DND-41 (cell line): ENCODE measurements at regions not wholly inside any gene's neighbourhood (a gene's known extent, or its start where the extent isn't known, plus 50 kb on each side); places are given as distances from the start of the nearest gene placed in this dataset.

ENCODE experiments used
- ATAC-seq: fragments of 200-7000 bp; cut with Tn5 transposase; 3 replicates; pipeline ENCODE4 v1.9.1; 2021; ENCODE audit warnings: low read depth; ENCODE audit not compliant: insufficient read depth
- DNase-seq: peaks from one replicate; pipeline ENCODE4 v3.0.0-alpha.2; 2020
- H2AFZ ChIP-seq: 2 replicates; pipeline ENCODE4 v1.6.0; 2012; ENCODE audit warnings: low read depth, low read length
- H3K27ac ChIP-seq: 2 replicates; pipeline ENCODE4 v1.5.1; 2012; ENCODE audit warnings: low read length, inconsistent platforms
- H3K27me3 ChIP-seq: fragments of 200-600 bp; sonication (generic); 2 replicates; pipeline ENCODE4 v1.6.0; 2012; ENCODE audit warnings: low read length, mild to moderate bottlenecking, inconsistent platforms; ENCODE audit not compliant: insufficient read depth, poor library complexity
- H3K36me3 ChIP-seq: 2 replicates; pipeline ENCODE4 v1.5.1; 2012; ENCODE audit warnings: low read length, inconsistent platforms; ENCODE audit not compliant: insufficient read depth
- H3K4me1 ChIP-seq: 2 replicates; pipeline ENCODE4 v1.5.1; 2012; ENCODE audit warnings: mild to moderate bottlenecking, low read length; ENCODE audit not compliant: insufficient read depth
- H3K4me2 ChIP-seq: 2 replicates; pipeline ENCODE4 v1.6.0; 2012; ENCODE audit warnings: mild to moderate bottlenecking, moderate library complexity, low read length, inconsistent platforms; ENCODE audit not compliant: insufficient read depth
- H3K4me3 ChIP-seq, 2 experiments: fragments of 200-600 bp in 1 of 2; shearing (Covaris generic) in 1 of 2; 2 replicates each; pipeline ENCODE4 v1.5.1; 2012 to 2016; ENCODE audit warnings: inconsistent platforms in 2 of 2, low read length in 2 of 2, mild to moderate bottlenecking in 2 of 2, low read depth in 1 of 2, moderate library complexity in 1 of 2
- H3K79me2 ChIP-seq: 2 replicates; pipeline ENCODE4 v1.6.0; 2012; ENCODE audit warnings: low read length, inconsistent platforms; ENCODE audit not compliant: insufficient read depth
- H3K9ac ChIP-seq: 2 replicates; pipeline ENCODE4 v1.6.0; 2012; ENCODE audit warnings: low read depth, mild to moderate bottlenecking, inconsistent platforms, low read length, moderate library complexity
- H3K9me3 ChIP-seq: 2 replicates; pipeline ENCODE4 v1.5.1; 2012; ENCODE audit warnings: low read length, moderate library complexity, mild to moderate bottlenecking, inconsistent platforms; ENCODE audit not compliant: insufficient read depth, severe bottlenecking
- H4K20me1 ChIP-seq: 2 replicates; pipeline ENCODE4 v1.6.0; 2012; ENCODE audit warnings: low read length; ENCODE audit not compliant: insufficient read depth
- EZH2 ChIP-seq: IDR thresholded peaks from 3 replicates; pipeline ENCODE4 v1.6.1; 2012; ENCODE audit warnings: borderline replicate concordance, low read depth, mild to moderate bottlenecking, moderate library complexity, low read length, inconsistent platforms; ENCODE audit not compliant: severe bottlenecking
- TF ChIP-seq, protein P1 (sequence below): IDR thresholded peaks from 2 replicates; pipeline ENCODE4 v1.5.1; 2012; ENCODE audit warnings: borderline replicate concordance, low read length, moderate library complexity, mild to moderate bottlenecking; ENCODE audit not compliant: poor library complexity, severe bottlenecking; ENCODE audit errors: extremely low read depth

DNA sequence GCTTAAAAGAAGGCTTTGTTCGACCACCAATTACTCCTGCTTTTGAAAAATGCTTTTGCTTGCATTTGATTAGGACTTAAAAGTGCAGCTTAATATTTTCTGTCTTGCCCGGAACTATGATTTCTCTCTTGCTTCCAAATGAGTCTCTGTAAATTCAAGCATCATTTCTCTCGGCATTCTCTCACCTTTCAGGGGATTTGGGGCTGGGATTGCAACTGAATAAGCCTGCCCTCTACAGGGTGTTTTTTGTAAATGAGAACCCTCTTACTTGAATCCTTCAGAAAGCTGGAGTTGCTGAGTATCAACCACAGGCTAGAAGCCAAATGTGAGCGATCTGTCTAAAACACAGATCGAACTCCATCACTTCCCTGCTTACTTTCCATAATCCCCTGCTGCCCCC is 234.6 kb downstream of the TMEM114 start:
- no peak for DNase-seq
- Histone ChIP-seq H3K36me3 (no peaks in the 10 kb centered on the region), H3K4me1 (no peaks in the 10 kb centered on the region), H3K9me3 (no peaks in the 10 kb centered on the region), H3K79me2 (no peaks in the 10 kb centered on the region), H4K20me1 (no peaks in the 10 kb centered on the region), H3K27me3 (no peaks in the 10 kb centered on the region), H3K4me3 (no peak overlapping the region), H3K27ac (no peak overlapping the region), H3K4me2 (no peak overlapping the region), H3K9ac (no peak overlapping the region), H2AFZ (no peak overlapping the region)
- TF ChIP-seq, protein P1, sequence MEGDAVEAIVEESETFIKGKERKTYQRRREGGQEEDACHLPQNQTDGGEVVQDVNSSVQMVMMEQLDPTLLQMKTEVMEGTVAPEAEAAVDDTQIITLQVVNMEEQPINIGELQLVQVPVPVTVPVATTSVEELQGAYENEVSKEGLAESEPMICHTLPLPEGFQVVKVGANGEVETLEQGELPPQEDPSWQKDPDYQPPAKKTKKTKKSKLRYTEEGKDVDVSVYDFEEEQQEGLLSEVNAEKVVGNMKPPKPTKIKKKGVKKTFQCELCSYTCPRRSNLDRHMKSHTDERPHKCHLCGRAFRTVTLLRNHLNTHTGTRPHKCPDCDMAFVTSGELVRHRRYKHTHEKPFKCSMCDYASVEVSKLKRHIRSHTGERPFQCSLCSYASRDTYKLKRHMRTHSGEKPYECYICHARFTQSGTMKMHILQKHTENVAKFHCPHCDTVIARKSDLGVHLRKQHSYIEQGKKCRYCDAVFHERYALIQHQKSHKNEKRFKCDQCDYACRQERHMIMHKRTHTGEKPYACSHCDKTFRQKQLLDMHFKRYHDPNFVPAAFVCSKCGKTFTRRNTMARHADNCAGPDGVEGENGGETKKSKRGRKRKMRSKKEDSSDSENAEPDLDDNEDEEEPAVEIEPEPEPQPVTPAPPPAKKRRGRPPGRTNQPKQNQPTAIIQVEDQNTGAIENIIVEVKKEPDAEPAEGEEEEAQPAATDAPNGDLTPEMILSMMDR: no peak
- TF ChIP-seq EZH2: no peak
- ATAC-seq: no peak

DNA sequence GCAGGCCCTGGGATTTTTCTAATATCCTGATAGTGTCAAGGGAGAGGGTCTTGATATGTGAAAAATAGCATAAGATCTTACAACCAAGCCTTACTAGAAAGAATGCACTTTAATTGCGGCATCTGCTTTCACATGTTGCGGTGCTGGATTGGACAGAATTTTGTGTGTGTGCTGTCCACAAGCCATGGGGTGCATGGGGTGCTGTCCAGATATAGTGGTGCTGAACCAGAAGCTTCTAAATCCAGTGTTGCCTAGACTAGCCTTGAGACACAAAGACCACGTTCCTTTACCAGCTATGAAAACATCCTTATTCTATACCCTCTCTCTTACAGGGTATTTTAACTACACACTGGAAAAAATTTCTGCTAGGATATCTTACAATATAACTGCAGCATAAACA is 244.0 kb downstream of the TMEM114 start:
- no peak overlapping the region for H3K4me3 ChIP-seq
- TF ChIP-seq, protein P1: no peak
- no peak for TF ChIP-seq EZH2
- no peak overlapping the region for H3K27ac ChIP-seq
- no peaks in the 10 kb centered on the region for H4K20me1 ChIP-seq
- H3K27me3 ChIP-seq: no peaks in the 10 kb centered on the region
- no peak overlapping the region for H2AFZ ChIP-seq
- H3K36me3 ChIP-seq: no peaks in the 10 kb centered on the region
- DNase-seq (peak; percentile 45), ATAC-seq (no peak)
- no peak overlapping the region for H3K9ac ChIP-seq
- H3K79me2 ChIP-seq: no peaks in the 10 kb centered on the region
- H3K4me2 ChIP-seq: no peak overlapping the region
- no peaks in the 10 kb centered on the region for H3K4me1 ChIP-seq
- no peaks in the 10 kb centered on the region for H3K9me3 ChIP-seq

DNA sequence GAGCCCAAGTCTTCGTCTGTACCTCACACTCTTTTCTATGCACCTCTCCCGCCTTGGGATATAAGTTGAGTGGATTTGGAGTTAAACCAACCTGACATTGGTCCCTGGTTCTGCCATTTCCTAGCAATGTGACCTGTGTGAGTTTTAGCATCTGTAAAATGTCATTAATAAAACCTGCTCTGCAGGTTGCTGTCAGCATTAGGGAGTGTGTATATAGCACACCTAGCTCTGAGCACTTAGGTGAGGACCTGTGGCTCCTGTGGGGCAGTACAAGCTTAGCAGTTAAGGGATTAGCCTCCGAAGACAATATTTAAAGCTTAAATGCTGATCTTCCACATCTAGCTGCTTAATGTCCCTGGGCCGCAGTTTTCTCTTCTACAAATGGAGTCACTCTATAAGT is 248.0 kb downstream of the TMEM114 start:
- H3K36me3 ChIP-seq: no peaks in the 10 kb centered on the region
- no peak for ATAC-seq
- no peaks in the 10 kb centered on the region for H3K27me3 ChIP-seq
- H3K9me3 ChIP-seq: no peaks in the 10 kb centered on the region
- no peak overlapping the region for H3K9ac ChIP-seq
- no peak overlapping the region for H3K4me2 ChIP-seq
- no peaks in the 10 kb centered on the region for H4K20me1 ChIP-seq
- DNase-seq: no peak
- H3K4me3 ChIP-seq: no peak overlapping the region
- TF ChIP-seq, protein P1: no peak
- TF ChIP-seq EZH2: no peak
- no peaks in the 10 kb centered on the region for H3K79me2 ChIP-seq
- no peak overlapping the region for H3K27ac ChIP-seq
- H2AFZ ChIP-seq: no peak overlapping the region
- no peaks in the 10 kb centered on the region for H3K4me1 ChIP-seq

DNA sequence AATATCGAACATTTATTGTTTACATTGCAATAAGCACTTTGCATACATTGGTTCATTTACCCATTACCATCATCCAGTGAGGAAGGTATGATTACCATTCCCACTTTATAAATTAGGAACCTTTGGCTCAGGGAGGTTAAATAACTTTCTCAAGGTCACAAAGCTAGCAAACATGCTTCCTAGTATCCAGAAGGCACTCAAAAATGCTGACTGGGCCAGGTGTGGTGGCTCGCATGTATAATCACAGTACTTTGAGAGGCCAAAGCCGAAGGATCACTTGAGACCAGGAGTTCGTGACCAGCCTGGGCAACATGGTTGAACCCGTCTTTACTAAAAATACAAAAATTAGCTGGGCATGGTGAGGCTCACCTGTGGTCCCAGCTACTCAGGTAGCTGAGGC is 259.6 kb downstream of the TMEM114 start:
- DNase-seq (no peak), ATAC-seq (no peak)
- Histone ChIP-seq H4K20me1 (no peaks in the 10 kb centered on the region), H3K4me3 (no peak overlapping the region), H3K4me2 (no peak overlapping the region), H3K9ac (no peak overlapping the region), H3K9me3 (no peaks in the 10 kb centered on the region), H3K27me3 (peaks cover 8% of the 10 kb centered on the region), H3K79me2 (no peaks in the 10 kb centered on the region), H3K27ac (no peak overlapping the region), H3K36me3 (no peaks in the 10 kb centered on the region), H2AFZ (no peak overlapping the region), H3K4me1 (no peaks in the 10 kb centered on the region)
- TF ChIP-seq EZH2: no peak
- TF ChIP-seq, protein P1: no peak
